ENCODE measurements at regions not wholly inside any gene's neighbourhood (a gene's known extent, or its start where the extent isn't known, plus 50 kb on each side); places are given as distances from the start of the nearest gene placed in this dataset.

GRCh38 chr5:53825926-53826325, 265.5 kb downstream of the NDUFS4 start:
- H3K4me3 ChIP-seq: no peak overlapping the region
- H3K36me3 ChIP-seq: no peaks in the 10 kb centered on the region
- no peak for TF ChIP-seq CTCF (IDR thresholded peaks at IDR 0.05)
- no peak for ATAC-seq
- no peak overlapping the region for H3K27ac ChIP-seq
- intact Hi-C loops (cut with DNase I): no loop called here
- peaks cover 5% of the 10 kb centered on the region for H3K9me3 ChIP-seq
- DNase-seq: no peak
- H3K4me1 ChIP-seq: no peaks in the 10 kb centered on the region
- H3K27me3 ChIP-seq (ENCODE audit: low read depth): no peaks in the 10 kb centered on the region

- Histone ChIP-seq H3K4me3 (no peak overlapping the region), H3K36me3 (no peaks in the 10 kb centered on the region), H3K9me3 (peaks cover 11% of the 10 kb centered on the region), H3K27me3 (ENCODE audit: low read depth) (no peaks in the 10 kb centered on the region), H3K4me1 (no peaks in the 10 kb centered on the region), H3K27ac (no peak overlapping the region)
- no peak for TF ChIP-seq CTCF (IDR thresholded peaks at IDR 0.05)
- DNase-seq (no peak), ATAC-seq (no peak)
- intact Hi-C loops (cut with DNase I): no loop called here
Observed at GRCh38 chr5:53826504-53826903, 266.1 kb downstream of the NDUFS4 start.

- no peak overlapping the region for H3K27ac ChIP-seq
- no peaks in the 10 kb centered on the region for H3K36me3 ChIP-seq
- no peak for DNase-seq
- ATAC-seq: no peak
- no peaks in the 10 kb centered on the region for H3K4me1 ChIP-seq
- no peaks in the 10 kb centered on the region for H3K27me3 ChIP-seq (ENCODE audit: low read depth)
- H3K9me3 ChIP-seq: peaks cover 11% of the 10 kb centered on the region
- TF ChIP-seq CTCF (IDR thresholded peaks at IDR 0.05): no peak
- intact Hi-C loops (cut with DNase I): no loop called here
- no peak overlapping the region for H3K4me3 ChIP-seq
Observed at GRCh38 chr5:53827211-53827651, 266.8 kb downstream of the NDUFS4 start.

GRCh38 chr5:53831496-53831895, 271.1 kb downstream of the NDUFS4 start:
- no peak for DNase-seq
- peaks cover 11% of the 10 kb centered on the region for H3K9me3 ChIP-seq
- no peaks in the 10 kb centered on the region for H3K27me3 ChIP-seq (ENCODE audit: low read depth)
- H3K4me1 ChIP-seq: no peaks in the 10 kb centered on the region
- no peak for TF ChIP-seq CTCF (IDR thresholded peaks at IDR 0.05)
- no peak overlapping the region for H3K4me3 ChIP-seq
- no peak overlapping the region for H3K27ac ChIP-seq
- intact Hi-C loops (cut with DNase I): no loop called here
- no peak for ATAC-seq
- H3K36me3 ChIP-seq: no peaks in the 10 kb centered on the region
